ENCODE measurements at regions not wholly inside any gene's neighbourhood (a gene's known extent, or its start where the extent isn't known, plus 50 kb on each side); places are given as distances from the start of the nearest gene placed in this dataset.
"Not testable (repeated sequence)": the region's sequence is repeated elsewhere in the genome, so short reads cannot be mapped to it uniquely, and the experiment has no call there.

DNA sequence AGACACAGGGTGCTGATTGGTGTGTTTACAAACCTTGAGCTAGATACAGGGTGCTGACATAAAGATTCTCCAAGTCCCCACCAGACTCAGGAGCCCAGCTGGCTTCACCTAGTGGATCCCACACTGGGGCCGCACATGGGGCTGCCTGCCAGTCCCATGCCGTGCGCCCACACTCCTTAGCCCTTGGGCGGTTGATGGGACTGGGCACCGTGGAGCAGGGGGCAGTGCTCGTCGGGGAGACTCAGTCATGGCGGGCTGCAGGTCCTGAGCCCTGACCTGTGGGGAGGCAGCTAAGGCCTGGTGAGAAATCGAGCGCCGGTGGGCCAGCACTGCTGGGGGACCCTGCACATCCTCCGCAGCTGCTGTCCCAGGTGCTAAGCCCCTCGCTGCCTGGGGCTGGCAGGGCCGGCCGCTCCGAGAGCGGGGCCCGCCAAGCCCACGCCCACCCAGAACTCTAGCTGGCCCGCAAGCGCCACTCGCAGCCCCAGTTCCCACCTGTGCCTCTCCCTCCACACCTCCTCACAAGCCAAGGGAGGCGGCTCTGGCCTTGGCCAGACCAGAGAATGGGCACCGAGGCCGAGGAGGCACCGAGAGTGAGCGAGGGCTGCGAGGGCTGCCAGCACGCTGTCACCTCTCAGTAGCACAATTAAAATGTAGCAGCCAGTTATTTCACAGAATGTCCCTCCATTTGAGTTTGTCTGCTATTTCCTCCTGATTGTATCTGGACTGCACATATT lies 76.1 kb upstream of the PNPLA4 start:
- H3K4me1 Mint-ChIP-seq (ENCODE audit: low read depth in 2 of 2) = peaks cover 0 to 7% of the 10 kb centered on the region in 2 donors
- no peaks in the 10 kb centered on the region for H3K36me3 Mint-ChIP-seq (ENCODE audit: insufficient read depth)
- no peak overlapping the region for H3K27ac Mint-ChIP-seq
- H3K4me3 Mint-ChIP-seq = no peak overlapping the region
- DNase-seq (no peak), ATAC-seq (replicated peaks) (no peak)
- no peaks in the 10 kb centered on the region for H3K9me3 Mint-ChIP-seq
- H3K27me3 Mint-ChIP-seq = no peaks in the 10 kb centered on the region

DNA sequence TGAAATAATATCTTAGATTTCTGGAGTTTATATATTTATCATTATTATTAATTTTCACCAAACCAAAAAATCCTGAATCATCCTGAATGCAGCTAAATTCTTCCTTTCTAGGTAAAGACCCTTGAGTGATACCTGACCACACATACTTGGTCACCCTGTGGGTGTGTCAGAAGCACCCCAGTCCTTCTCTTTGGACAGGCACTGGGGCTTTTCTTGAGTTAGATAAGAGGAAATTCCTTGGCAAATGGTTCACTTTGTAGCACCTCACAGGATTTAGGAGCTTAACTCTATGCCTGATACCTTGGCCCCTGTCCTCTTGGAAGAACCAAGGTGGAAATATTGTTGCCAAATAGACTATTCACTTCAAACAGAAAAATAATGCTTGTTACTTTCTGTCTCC lies 69.6 kb upstream of the PNPLA4 start:
- Mint-ChIP-seq H3K27ac (no peak overlapping the region), H3K27me3 (no peaks in the 10 kb centered on the region), H3K36me3 (ENCODE audit: insufficient read depth) (no peaks in the 10 kb centered on the region), H3K4me3 (no peak overlapping the region), H3K4me1 (ENCODE audit: low read depth in 2 of 2) (no peaks in the 10 kb centered on the region), H3K9me3 (no peaks in the 10 kb centered on the region)
- DNase-seq (no peak), ATAC-seq (replicated peaks) (no peak)

DNA sequence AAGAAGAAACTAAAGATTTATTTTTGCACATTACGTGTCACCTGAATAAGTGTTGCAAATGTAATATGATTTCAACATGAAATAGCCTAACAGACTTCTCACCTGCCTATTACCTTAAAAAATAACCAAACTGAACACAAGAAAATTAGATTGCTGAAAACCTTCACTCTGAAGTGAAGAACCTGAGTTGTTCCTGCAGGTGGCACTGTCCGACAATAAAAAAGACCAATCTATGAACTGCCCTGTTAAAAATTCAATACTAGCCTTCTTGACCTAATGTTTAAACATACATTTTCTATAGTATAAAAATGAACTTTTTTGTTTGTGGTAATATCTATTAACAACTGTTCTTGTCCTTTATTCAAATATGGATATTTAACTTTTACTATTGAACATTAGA lies 69.2 kb upstream of the PNPLA4 start:
- no peaks in the 10 kb centered on the region for H3K9me3 Mint-ChIP-seq
- H3K27me3 Mint-ChIP-seq = no peaks in the 10 kb centered on the region
- ATAC-seq (replicated peaks) (no peak), DNase-seq (peak; percentile 15 to 18 (median 16))
- no peaks in the 10 kb centered on the region for H3K36me3 Mint-ChIP-seq (ENCODE audit: insufficient read depth)
- H3K4me3 Mint-ChIP-seq = no peak overlapping the region
- H3K4me1 Mint-ChIP-seq (ENCODE audit: low read depth in 2 of 2) = no peaks in the 10 kb centered on the region
- no peak overlapping the region for H3K27ac Mint-ChIP-seq

DNA sequence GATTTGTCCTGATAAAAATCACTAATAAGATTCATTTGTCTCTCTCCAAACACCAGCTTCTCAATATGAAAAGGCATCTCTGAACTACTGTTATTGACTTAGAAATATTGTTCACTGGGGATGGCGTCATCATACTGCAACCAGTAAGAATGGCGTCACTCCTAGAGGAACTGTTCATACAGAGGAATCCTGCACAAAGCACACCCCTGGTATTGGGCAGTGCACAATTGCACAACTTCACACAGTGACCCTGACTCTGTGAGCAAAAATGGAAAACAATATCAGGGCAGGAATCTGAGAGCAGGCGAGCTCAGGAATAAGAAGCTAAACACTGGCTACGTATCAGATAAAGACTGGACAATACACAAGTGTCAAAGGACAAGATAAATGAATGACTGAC lies 66.7 kb upstream of the PNPLA4 start:
- ATAC-seq (replicated peaks) = no peak
- no peak overlapping the region for H3K4me3 Mint-ChIP-seq
- DNase-seq = no peak
- no peaks in the 10 kb centered on the region for H3K4me1 Mint-ChIP-seq (ENCODE audit: low read depth in 2 of 2)
- H3K36me3 Mint-ChIP-seq (ENCODE audit: insufficient read depth) = no peaks in the 10 kb centered on the region
- H3K27ac Mint-ChIP-seq = no peak overlapping the region
- no peaks in the 10 kb centered on the region for H3K27me3 Mint-ChIP-seq
- H3K9me3 Mint-ChIP-seq = no peaks in the 10 kb centered on the region

DNA sequence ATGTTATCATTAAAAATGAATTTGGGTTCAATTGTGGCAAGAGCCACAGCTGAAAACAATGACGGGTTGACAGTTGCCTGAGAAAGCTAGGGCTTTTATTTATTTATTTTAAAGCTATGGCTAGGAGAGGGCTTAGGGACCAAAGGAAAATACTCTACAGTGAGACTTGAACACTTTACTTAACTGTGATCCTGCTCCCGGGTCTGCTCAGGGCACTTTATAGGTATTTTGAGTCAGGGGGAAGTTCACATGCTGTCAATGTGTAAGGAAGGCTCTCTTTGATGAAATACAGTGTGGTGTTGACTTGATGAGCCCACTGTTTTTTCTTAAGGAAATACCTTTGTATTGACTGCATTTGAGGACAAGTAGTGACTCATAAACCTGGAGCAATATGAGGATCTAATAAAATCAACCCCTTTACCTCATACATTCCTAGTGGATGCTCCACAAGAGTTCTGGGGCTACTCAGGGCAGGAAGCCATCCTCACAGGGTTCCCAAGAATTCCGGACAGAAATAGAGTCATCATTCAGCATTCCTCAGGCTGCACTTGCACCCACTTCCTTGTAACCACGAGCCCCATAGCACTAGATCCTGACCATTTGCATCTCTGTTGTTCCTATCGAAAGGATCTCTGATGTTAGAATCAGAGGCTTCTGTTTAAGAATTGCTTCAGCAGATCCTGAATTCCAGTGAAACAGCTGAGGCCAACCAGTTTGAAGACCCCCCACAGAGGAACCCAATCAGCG lies 61.0 kb upstream of the PNPLA4 start:
- not testable (repeated sequence) for H3K4me3 Mint-ChIP-seq; DNase-seq; H3K9me3 Mint-ChIP-seq; H3K27me3 Mint-ChIP-seq; H3K4me1 Mint-ChIP-seq (ENCODE audit: low read depth in 2 of 2); ATAC-seq (replicated peaks); H3K36me3 Mint-ChIP-seq (ENCODE audit: insufficient read depth); H3K27ac Mint-ChIP-seq

DNA sequence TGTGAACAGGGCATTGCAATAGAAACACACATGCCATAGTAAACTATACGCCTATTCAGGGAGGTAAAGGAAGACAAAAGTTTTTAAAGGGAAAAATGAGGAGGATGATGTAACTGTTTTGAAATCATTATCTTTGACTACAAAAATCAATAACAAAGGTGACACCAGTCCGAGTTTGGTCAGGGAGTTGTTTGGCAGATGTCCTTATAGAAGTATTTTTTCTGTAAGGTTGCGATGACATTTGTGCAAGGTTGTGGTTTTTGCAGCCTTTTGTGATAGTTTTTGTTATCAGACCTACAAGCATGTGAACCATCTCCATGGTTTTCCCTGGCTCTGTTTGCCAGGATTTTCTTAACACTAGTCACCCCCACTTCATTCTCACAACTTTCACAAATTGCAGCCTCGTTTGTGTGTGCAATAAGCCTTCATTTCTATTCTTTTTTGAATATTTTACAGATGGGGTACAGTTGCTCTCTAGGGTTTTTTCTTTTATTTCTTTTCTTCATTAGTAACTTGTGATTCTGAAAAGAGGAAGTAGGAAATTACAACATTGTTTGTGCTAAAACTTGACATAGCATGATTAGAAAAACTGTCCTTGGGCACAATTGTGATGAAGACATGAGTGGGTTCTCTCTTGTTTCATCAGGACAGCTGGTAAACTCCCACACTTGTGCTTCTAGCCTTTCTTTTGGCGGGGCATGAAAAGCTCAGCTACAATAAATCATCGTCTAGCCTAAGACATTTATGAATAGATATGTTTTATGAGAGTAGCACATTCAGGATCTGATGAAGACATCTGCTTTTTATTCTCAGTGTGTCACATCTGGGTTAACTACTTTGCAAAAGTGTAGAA lies 60.2 kb upstream of the PNPLA4 start:
- H3K27me3 Mint-ChIP-seq = no peaks in the 10 kb centered on the region
- ATAC-seq (replicated peaks) = no peak
- H3K4me3 Mint-ChIP-seq = no peak overlapping the region
- no peak overlapping the region for H3K27ac Mint-ChIP-seq
- H3K9me3 Mint-ChIP-seq = no peaks in the 10 kb centered on the region
- H3K36me3 Mint-ChIP-seq (ENCODE audit: insufficient read depth) = no peaks in the 10 kb centered on the region
- no peak for DNase-seq
- H3K4me1 Mint-ChIP-seq (ENCODE audit: low read depth in 2 of 2) = no peaks in the 10 kb centered on the region

DNA sequence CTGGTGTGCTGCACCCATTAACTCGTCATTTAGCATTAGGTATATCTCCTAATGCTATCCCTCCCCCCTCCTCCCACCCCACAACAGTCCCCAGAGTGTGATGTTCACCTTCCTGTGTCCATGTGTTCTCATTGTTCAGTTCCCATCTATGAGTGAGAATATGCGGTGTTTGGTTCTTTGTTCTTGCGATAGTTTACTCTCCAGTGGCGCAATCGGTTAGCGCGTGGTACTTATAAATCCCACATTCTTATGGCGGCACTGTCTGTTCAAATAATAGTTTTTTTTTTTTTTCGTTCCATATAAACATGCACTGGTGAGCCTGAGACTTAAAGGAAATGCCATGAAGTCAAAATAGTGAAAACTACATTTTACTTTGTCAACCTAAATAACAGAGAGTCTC lies 59.5 kb upstream of the PNPLA4 start:
- not testable (repeated sequence) for H3K27ac Mint-ChIP-seq; DNase-seq; H3K36me3 Mint-ChIP-seq (ENCODE audit: insufficient read depth); H3K4me1 Mint-ChIP-seq (ENCODE audit: low read depth in 2 of 2); H3K27me3 Mint-ChIP-seq; H3K9me3 Mint-ChIP-seq; ATAC-seq (replicated peaks); H3K4me3 Mint-ChIP-seq

DNA sequence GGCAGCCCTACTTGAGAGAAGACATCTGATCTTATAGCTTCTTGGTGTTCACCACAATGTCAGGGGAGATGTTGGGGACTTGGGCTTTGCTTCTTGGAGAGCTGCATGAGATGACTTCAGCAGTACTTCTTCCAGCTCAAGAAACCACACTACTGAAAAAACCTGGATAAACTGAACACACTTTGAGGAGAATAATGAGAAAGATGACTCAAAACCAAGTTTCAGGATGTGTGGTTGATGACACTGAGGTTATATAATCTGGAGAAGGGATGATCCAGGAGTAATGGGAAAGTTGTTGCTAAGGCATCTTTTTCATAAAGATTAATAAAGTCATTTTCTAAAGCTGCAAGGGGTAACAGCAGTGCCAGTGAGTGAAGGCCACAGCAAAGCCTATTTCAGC lies 58.4 kb upstream of the PNPLA4 start:
- H3K27ac Mint-ChIP-seq = no peak overlapping the region
- no peak overlapping the region for H3K4me3 Mint-ChIP-seq
- H3K27me3 Mint-ChIP-seq = no peaks in the 10 kb centered on the region
- H3K36me3 Mint-ChIP-seq (ENCODE audit: insufficient read depth) = no peaks in the 10 kb centered on the region
- no peaks in the 10 kb centered on the region for H3K9me3 Mint-ChIP-seq
- ATAC-seq (replicated peaks) = no peak
- H3K4me1 Mint-ChIP-seq (ENCODE audit: low read depth in 2 of 2) = no peaks in the 10 kb centered on the region
- no peak for DNase-seq

DNA sequence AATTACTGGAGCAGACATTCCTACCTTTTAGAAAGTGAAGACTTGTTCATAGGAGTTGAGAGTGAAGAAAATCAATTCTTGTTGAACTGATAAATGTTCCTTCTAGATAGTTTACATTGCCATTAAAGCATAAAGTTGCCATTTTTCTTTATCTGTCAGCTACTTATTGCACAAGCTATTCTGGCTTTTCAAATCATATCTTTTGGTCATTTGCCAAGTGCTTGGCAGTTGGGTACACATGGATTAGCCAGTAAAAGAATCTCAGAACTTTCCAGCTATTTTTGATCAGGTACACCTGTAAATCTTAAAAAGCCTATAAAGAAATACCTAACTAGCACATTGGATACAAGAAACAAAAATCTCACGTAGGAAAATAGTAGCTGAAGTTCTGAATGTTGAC lies 56.4 kb upstream of the PNPLA4 start:
- ATAC-seq (replicated peaks) (no peak), DNase-seq (no peak)
- Mint-ChIP-seq H3K36me3 (ENCODE audit: insufficient read depth) (no peaks in the 10 kb centered on the region), H3K27ac (no peak overlapping the region), H3K27me3 (no peaks in the 10 kb centered on the region), H3K4me1 (ENCODE audit: low read depth in 2 of 2) (no peaks in the 10 kb centered on the region), H3K4me3 (no peak overlapping the region), H3K9me3 (no peaks in the 10 kb centered on the region)
